Left colon (tissue), 2 donors: ENCODE measurements at regions not wholly inside any gene's neighbourhood (a gene's known extent, or its start where the extent isn't known, plus 50 kb on each side); places are given as distances from the start of the nearest gene placed in this dataset.
"Not testable (repeated sequence)": the region's sequence is repeated elsewhere in the genome, so short reads cannot be mapped to it uniquely, and the experiment has no call there.

ENCODE experiments used
- ATAC-seq: fragments of 200-7000 bp; cut with Tn5 transposase; one replicate; pipeline ENCODE4 v1.9.1; 2020; ENCODE audit warnings: mild to moderate bottlenecking, moderate library complexity
- DNase-seq, 2 donors: peaks; one replicate each; pipeline ENCODE4 v3.0.0-alpha.2; 2020
- intact Hi-C, 2 donors: fragments of 100-400 bp; cut with DNase I in 1 of 2; cut with micrococcal nuclease in 1 of 2; formaldehyde crosslinking; loops; one replicate each; pipeline versions ENCODE4 v1.11.2 to v1.14.0; 2022; cut with DNase I, micrococcal nuclease
- microRNA-seq, 2 donors: library from miRNA; unstranded; fragments of <30 nt; microRNA quantifications; one replicate each; pipeline versions ENCODE4 v1.1.0 to v1.2.0, GENCODE V29; 2020
- donor health status: DM: no; HTN: no; CAD: no.
- donor health status: DM: yes; HTN: yes; CAD: no.

- no peak for DNase-seq
Measured at GRCh38 chr20:57772349-57772964, 62.6 kb upstream of the PMEPA1 start.

GRCh38 chr20:57770852-57771720, 61.3 kb upstream of the PMEPA1 start:
- ATAC-seq: no peak
- no peak for DNase-seq
- intact Hi-C loops: no loop called here

More at GRCh38 chr20:57772349-57772964, 62.6 kb upstream of the PMEPA1 start:
- no peak for ATAC-seq
- intact Hi-C loops: no loop called here

- intact Hi-C loops, DNase-seq, ATAC-seq: not testable (repeated sequence)
Measured at GRCh38 chr20:57770401-57770800, 60.6 kb upstream of the PMEPA1 start.

- DNase-seq (no peak), ATAC-seq (no peak)
- intact Hi-C loops: no loop called here
Measured at GRCh38 chr20:57769756-57770155, 59.9 kb upstream of the PMEPA1 start.

DNA sequence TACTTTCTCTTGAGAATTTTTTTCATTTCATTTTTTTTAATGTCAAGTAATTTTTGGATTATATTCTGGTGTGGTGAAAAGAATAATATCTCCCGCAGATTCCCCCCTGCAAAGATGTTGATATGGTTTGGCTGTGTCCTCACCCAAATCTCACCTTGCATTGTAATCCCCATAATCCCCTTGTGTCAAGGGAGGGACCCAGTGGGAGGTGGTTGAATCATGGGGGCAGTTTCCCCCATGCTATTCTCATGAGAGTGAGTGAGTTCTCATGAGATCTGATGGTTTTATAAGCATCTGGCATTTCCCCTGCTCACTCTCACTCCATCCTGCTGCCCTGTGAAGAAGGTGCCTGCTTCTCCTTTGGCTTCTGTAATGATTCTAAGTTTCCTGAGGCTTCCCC, 58.7 kb upstream of the PMEPA1 start:
- intact Hi-C loops: no loop called here
- DNase-seq (no peak), ATAC-seq (no peak)

GRCh38 chr20:57767441-57767840, 57.6 kb upstream of the PMEPA1 start:
- DNase-seq (no peak), ATAC-seq (no peak)
- intact Hi-C loops: no loop called here

- ATAC-seq (no peak), DNase-seq (no peak)
- intact Hi-C loops: no loop called here
Measured at GRCh38 chr20:57763235-57763595, 53.4 kb upstream of the PMEPA1 start.

- DNase-seq: no peak
Measured at GRCh38 chr20:57762531-57763234, 52.9 kb upstream of the PMEPA1 start.

DNA sequence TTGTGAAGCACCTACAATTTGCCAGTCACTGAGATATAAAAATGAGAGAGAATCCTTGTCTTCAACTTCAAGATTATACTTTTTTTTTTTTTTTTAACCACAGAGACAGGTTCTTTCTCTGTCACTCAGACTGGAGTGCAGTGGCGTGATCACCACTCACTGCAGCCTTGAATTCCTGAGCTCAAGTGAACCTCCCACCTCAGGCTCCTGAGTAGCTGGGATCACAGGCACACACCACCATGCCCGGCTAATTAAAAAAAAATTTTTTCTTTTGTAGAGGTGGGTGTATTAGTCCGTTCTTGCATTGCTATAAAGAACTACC, 51.6 kb upstream of the PMEPA1 start:
- DNase-seq (no peak), ATAC-seq (no peak)
- intact Hi-C loops: no loop called here

More at GRCh38 chr20:57762531-57763234, 52.9 kb upstream of the PMEPA1 start:
- no peak for ATAC-seq
- intact Hi-C loops: no loop called here

DNA sequence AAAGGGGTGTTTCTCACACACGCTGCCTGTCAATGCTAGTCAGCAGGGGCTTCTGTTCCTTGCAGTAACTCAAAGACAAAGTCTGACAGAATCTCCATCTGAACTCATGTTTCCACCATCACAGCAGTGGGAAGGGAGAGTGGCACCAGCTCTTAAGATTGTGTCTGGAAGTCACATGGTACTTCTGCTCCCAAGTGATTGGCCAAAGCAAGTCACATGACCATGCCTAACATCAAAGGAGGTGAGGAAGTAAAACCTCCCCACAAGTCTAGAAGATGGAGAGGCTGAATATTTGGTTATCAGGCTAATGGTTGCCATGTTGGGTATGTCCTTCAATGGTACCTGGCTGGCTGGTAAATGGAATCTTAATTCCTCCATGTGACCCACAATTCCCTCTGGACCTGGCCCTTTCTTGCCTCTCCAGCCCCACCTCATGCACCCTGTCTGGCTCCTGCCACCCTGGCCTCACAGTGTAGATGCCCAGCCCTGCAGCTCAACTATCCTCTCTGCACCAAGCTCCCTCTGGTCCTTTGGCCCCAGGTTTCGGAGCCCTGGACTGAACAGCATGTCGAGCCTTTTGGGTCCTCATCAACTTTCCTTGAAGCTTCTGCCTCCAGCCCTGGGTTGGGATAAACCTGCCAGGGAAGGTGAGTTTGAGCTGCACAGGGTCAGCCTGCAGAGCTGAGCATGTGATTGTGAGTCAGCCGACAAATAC, 51.0 kb upstream of the PMEPA1 start:
- DNase-seq (no peak), ATAC-seq (no peak)
- intact Hi-C loops: no loop called here

DNA sequence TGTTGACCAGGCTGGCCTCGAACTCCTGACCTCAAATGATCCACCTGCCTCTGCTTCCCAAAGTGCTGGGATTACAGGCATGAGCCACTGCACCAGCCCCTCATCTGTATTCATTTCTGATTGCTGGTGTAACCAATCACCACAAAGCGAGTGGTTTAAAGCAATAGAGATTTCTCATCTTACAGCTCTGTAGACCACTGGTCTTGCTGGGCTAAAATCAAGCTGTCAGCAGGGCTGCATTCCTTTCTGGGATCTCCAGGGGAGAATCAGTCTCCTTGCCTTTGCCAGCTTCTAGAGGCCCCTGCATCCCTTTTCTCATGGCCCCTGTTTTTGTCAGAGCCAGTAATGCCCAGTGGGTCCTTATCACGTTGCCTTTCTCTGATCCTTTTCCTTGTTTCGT, 49.9 kb upstream of the PMEPA1 start:
- intact Hi-C loops: no loop called here
- no peak for ATAC-seq

More for the DNA sequence above, 49.9 kb upstream of the PMEPA1 start:
- no peak for DNase-seq

Small RNA genes lying in the stretch of these regions (microRNA-seq; reads per million reads assigned to microRNA genes)
- 0 to 12.2 reads per million in 2 donors for gene MIR4532
